KBM-7 (cell line): ENCODE measurements at regions not wholly inside any gene's neighbourhood (a gene's known extent, or its start where the extent isn't known, plus 50 kb on each side); places are given as distances from the start of the nearest gene placed in this dataset.

ENCODE experiments used
- DNase-seq: peaks from one replicate; pipeline ENCODE4 v3.0.0-alpha.2; 2015
- in situ Hi-C: fragments of 300-500 bp; cut with MboI; formaldehyde crosslinking; loops from 2 replicates; pipeline ENCODE4 v1.14.3; 2020; ENCODE audit warnings: low sequenced_read_pairs, low pct_unique_long_range_greater_than_20kb, mixed read lengths

- in situ Hi-C loops: no loop called here
- no peak for DNase-seq
Observed at GRCh38 chr11:134471087-134471715, 59.2 kb upstream of the B3GAT1 start.

- in situ Hi-C loops: no loop called here
- no peak for DNase-seq
Observed at GRCh38 chr11:134470238-134470637, 58.2 kb upstream of the B3GAT1 start.

- in situ Hi-C loops: no loop called here
- no peak for DNase-seq
Observed at GRCh38 chr11:134469627-134470026, 57.6 kb upstream of the B3GAT1 start.

GRCh38 chr11:134468796-134469195, 56.8 kb upstream of the B3GAT1 start:
- in situ Hi-C loops: no loop called here
- no peak for DNase-seq

GRCh38 chr11:134468081-134468668, 56.1 kb upstream of the B3GAT1 start:
- in situ Hi-C loops: no loop called here
- no peak for DNase-seq

- DNase-seq: no peak
- in situ Hi-C loops: no loop called here
Observed at GRCh38 chr11:134466610-134467567, 54.8 kb upstream of the B3GAT1 start.

- no peak for DNase-seq
- in situ Hi-C loops: no loop called here
Observed at GRCh38 chr11:134466156-134466555, 54.1 kb upstream of the B3GAT1 start.

GRCh38 chr11:134464981-134465730, 53.1 kb upstream of the B3GAT1 start:
- in situ Hi-C loops: no loop called here
- DNase-seq: no peak

GRCh38 chr11:134464196-134464595, 52.2 kb upstream of the B3GAT1 start:
- in situ Hi-C loops: no loop called here
- no peak for DNase-seq

GRCh38 chr11:134463716-134464115, 51.7 kb upstream of the B3GAT1 start:
- DNase-seq: no peak
- in situ Hi-C loops: no loop called here
